ENCODE measurements at regions not wholly inside any gene's neighbourhood (a gene's known extent, or its start where the extent isn't known, plus 50 kb on each side); places are given as distances from the start of the nearest gene placed in this dataset.

- BruUV-seq (replicated peaks) = no TSS peak
- in situ Hi-C loops (cut with MboI) (no loop called here), intact Hi-C loops (cut with micrococcal nuclease; ENCODE audit: unreplicated experiment) (no loop called here)
- SMC1A ChIA-PET (ENCODE audit: uncharacterized antibody, unreplicated experiment) = no interaction called here
- H3K9me3 ChIP-seq (replicated peaks; ENCODE audit: control insufficient read depth, insufficient read depth, low read length) = no peaks in the 10 kb centered on the region
- POLR2A ChIA-PET = no interaction called here
- FAIRE-seq = no peak
- CTCF ChIA-PET = no interaction called here
- RAD21 ChIA-PET (ENCODE audit: unreplicated experiment) = no interaction called here
- H3K4me2 ChIP-seq (ENCODE audit: control insufficient read depth, insufficient read depth) = no peak overlapping the region
- no peaks in the 10 kb centered on the region for H3K27me3 ChIP-seq (replicated peaks in 1 of 2; ENCODE audit: control insufficient read depth in 2 of 2, insufficient read depth in 2 of 2, low read length in 1 of 2)
- ATAC-seq = no peak
- TF ChIP-seq SIN3A (IDR thresholded peaks at IDR 0.05; ENCODE audit: low read depth, low read length) = no peak
- TF ChIP-seq BHLHE40 (IDR thresholded peaks at IDR 0.05; ENCODE audit: borderline replicate concordance in 1 of 2, low read depth in 2 of 2, low read length in 1 of 2) = no peak
- TF ChIP-seq NKRF (conservative IDR thresholded peaks at IDR 0.05) = no peak
- TF ChIP-seq ZNF384 (IDR thresholded peaks at IDR 0.05; ENCODE audit: borderline replicate concordance, low read depth, low read length) = no peak
- no peak for TF ChIP-seq STAT1 (conservative IDR thresholded peaks at IDR 0.05)
- no peak for TF ChIP-seq TARDBP (IDR thresholded peaks at IDR 0.05; ENCODE audit: borderline replicate concordance)
- TF ChIP-seq, protein P1, sequence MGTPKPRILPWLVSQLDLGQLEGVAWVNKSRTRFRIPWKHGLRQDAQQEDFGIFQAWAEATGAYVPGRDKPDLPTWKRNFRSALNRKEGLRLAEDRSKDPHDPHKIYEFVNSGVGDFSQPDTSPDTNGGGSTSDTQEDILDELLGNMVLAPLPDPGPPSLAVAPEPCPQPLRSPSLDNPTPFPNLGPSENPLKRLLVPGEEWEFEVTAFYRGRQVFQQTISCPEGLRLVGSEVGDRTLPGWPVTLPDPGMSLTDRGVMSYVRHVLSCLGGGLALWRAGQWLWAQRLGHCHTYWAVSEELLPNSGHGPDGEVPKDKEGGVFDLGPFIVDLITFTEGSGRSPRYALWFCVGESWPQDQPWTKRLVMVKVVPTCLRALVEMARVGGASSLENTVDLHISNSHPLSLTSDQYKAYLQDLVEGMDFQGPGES (IDR thresholded peaks at IDR 0.05) = no peak
- H4K20me1 ChIP-seq (ENCODE audit: control insufficient read depth, insufficient read depth) = no peaks in the 10 kb centered on the region
- H2AFZ ChIP-seq (ENCODE audit: control insufficient read depth, low read depth, low read length) = no peak overlapping the region
- no peaks in the 10 kb centered on the region for H3K79me2 ChIP-seq (ENCODE audit: control insufficient read depth, insufficient read depth, low read length)
- H3K4me3 ChIP-seq = no peak overlapping the region
- no peak overlapping the region for H3K27ac ChIP-seq (ENCODE audit: control insufficient read depth, insufficient read depth)
- no peak overlapping the region for H3K9ac ChIP-seq (ENCODE audit: control insufficient read depth, insufficient read depth, low read length)
- H3K36me3 ChIP-seq (ENCODE audit: control insufficient read depth in 2 of 2, insufficient read depth in 2 of 2, low read length in 1 of 2) = no peaks in the 10 kb centered on the region
- WGBS (ENCODE audit: insufficient coverage, insufficient replicate concordance, low lambda C conversion rate, missing lambda C conversion rate) = 71% methylated on average over 1 of the region's 1 CpG
- H3K4me1 ChIP-seq (ENCODE audit: control insufficient read depth, insufficient read depth, low read length) = no peaks in the 10 kb centered on the region
- no peak for DNase-seq (ENCODE audit: low read depth, low spot score)
These were observed 640.9 kb downstream of the SQOR start for GRCh38 chr15:46275701-46276100.

Data from GM12878 (cell line).